ENCODE measurements at regions not wholly inside any gene's neighbourhood (a gene's known extent, or its start where the extent isn't known, plus 50 kb on each side); places are given as distances from the start of the nearest gene placed in this dataset.

DNA sequence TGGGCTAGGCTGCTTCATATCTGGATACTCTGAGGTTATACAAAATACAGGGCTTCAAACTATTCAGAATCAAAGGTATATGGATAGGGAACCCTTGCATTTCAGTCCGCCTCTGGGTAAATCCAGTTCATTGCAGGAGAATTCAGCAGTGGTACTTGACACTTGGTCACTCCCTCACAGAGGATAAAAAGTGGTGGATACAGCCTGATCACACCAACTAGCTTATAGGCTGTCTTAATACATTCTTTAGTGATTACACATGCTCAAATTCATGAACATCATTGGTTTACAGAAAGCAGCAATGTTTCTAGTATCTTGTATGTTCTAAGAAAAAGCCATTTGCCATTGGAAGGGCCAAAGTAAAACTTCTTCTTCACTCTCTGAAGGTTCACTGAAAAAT is 104.8 kb upstream of the PDE5A start:
- Histone ChIP-seq H3K36me3 (ENCODE audit: insufficient read depth, low read length) (no peaks in the 10 kb centered on the region), H3K4me1 (ENCODE audit: control insufficient read depth, insufficient read depth, low read length, unreplicated experiment) (peaks cover 61% of the 10 kb centered on the region)

DNA sequence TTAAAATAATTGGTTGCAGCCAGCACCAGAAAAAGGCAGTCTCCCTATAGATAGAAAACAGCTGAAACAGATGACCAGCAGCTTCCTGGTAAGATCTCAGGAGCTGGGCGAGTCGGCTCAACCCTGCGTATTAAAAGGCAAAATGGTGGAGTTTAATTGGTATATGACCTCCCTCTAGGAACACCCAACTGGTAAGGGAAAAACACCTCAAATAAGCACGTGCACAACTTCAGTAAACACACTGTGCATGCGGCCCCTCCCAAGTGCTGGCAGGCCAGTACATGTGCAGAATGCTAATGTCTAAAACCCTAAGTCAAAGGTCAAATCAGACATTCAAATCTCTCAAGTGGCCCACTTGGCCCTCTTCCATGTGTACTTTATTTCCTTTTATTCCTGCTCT is 103.2 kb upstream of the PDE5A start:
- no peak overlapping the region for H2AFZ ChIP-seq (ENCODE audit: low read length, unreplicated experiment)
- no peak overlapping the region for H3K4me3 ChIP-seq (ENCODE audit: low read depth, low read length)
- H3K36me3 ChIP-seq (ENCODE audit: insufficient read depth, low read length): no peaks in the 10 kb centered on the region
- no peaks in the 10 kb centered on the region for H3K79me2 ChIP-seq (ENCODE audit: control insufficient read depth, insufficient read depth, low read length, unreplicated experiment)
- peaks cover 61% of the 10 kb centered on the region for H3K4me1 ChIP-seq (ENCODE audit: control insufficient read depth, insufficient read depth, low read length, unreplicated experiment)
- H3K27ac ChIP-seq (ENCODE audit: low read depth, low read length): no peak overlapping the region
- no peaks in the 10 kb centered on the region for H3K27me3 ChIP-seq (ENCODE audit: insufficient read depth, low read length)

More for the DNA sequence above, 104.8 kb upstream of the PDE5A start:
- no peak overlapping the region for H2AFZ ChIP-seq (ENCODE audit: low read length, unreplicated experiment)
- H3K4me3 ChIP-seq (ENCODE audit: low read depth, low read length): no peak overlapping the region
- no peaks in the 10 kb centered on the region for H3K79me2 ChIP-seq (ENCODE audit: control insufficient read depth, insufficient read depth, low read length, unreplicated experiment)
- no peak overlapping the region for H3K27ac ChIP-seq (ENCODE audit: low read depth, low read length)
- no peaks in the 10 kb centered on the region for H3K27me3 ChIP-seq (ENCODE audit: insufficient read depth, low read length)

DNA sequence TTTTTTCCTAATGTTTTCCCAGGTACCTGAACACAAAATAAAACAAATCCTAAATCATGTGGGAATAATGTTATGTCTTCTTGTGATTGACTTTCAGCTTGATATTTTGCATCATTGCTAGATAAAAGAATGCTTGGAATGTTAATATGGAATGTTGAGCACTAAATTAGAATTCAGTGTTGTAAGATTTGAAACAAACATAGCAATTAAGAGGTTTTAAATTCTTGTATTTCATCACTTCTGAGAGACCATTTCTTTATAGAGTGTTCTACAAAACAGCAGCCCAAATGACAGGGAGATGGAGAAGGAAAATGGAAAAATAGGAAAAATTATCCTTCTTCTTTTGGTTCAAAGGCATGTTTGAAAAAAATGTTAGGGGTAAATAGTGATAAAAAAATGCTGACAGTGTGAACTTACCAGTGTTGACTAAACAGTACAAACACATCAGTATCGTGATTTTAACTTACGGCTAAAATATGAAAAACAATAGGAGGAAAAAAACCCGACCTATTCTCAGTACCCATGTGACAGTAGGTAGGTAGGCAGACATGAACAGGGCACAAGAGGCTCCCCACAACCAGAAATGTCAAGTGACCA is 102.6 kb upstream of the PDE5A start:
- Histone ChIP-seq H3K4me1 (ENCODE audit: control insufficient read depth, insufficient read depth, low read length, unreplicated experiment) (peaks cover 60% of the 10 kb centered on the region), H3K4me3 (ENCODE audit: low read depth, low read length) (no peak overlapping the region), H3K79me2 (ENCODE audit: control insufficient read depth, insufficient read depth, low read length, unreplicated experiment) (no peaks in the 10 kb centered on the region), H2AFZ (ENCODE audit: low read length, unreplicated experiment) (no peak overlapping the region), H3K36me3 (ENCODE audit: insufficient read depth, low read length) (no peaks in the 10 kb centered on the region), H3K27ac (ENCODE audit: low read depth, low read length) (no peak overlapping the region), H3K27me3 (ENCODE audit: insufficient read depth, low read length) (no peaks in the 10 kb centered on the region)

DNA sequence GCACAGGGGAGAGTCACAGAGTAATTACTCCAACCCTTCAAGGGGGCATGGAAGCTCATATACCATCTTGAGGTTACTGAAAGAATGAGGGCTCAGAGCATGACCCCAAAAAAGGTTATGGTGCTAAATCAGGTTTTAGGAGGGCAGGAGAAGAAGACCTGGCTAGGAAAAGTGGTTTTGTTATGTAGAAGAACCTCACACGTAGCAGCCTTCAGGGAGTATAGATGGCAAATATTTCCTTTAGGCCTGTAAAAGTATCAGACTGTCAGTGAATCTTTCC is 102.0 kb upstream of the PDE5A start:
- Histone ChIP-seq H3K79me2 (ENCODE audit: control insufficient read depth, insufficient read depth, low read length, unreplicated experiment) (no peaks in the 10 kb centered on the region), H2AFZ (ENCODE audit: low read length, unreplicated experiment) (peak overlapping the region; percentile 23), H3K4me3 (ENCODE audit: low read depth, low read length) (peak overlapping the region; percentile 21; the same call in 1 of the 2 replicates), H3K4me1 (ENCODE audit: control insufficient read depth, insufficient read depth, low read length, unreplicated experiment) (peaks cover 59% of the 10 kb centered on the region), H3K27me3 (ENCODE audit: insufficient read depth, low read length) (no peaks in the 10 kb centered on the region), H3K36me3 (ENCODE audit: insufficient read depth, low read length) (no peaks in the 10 kb centered on the region), H3K27ac (ENCODE audit: low read depth, low read length) (peak overlapping the region; percentile 61)

DNA sequence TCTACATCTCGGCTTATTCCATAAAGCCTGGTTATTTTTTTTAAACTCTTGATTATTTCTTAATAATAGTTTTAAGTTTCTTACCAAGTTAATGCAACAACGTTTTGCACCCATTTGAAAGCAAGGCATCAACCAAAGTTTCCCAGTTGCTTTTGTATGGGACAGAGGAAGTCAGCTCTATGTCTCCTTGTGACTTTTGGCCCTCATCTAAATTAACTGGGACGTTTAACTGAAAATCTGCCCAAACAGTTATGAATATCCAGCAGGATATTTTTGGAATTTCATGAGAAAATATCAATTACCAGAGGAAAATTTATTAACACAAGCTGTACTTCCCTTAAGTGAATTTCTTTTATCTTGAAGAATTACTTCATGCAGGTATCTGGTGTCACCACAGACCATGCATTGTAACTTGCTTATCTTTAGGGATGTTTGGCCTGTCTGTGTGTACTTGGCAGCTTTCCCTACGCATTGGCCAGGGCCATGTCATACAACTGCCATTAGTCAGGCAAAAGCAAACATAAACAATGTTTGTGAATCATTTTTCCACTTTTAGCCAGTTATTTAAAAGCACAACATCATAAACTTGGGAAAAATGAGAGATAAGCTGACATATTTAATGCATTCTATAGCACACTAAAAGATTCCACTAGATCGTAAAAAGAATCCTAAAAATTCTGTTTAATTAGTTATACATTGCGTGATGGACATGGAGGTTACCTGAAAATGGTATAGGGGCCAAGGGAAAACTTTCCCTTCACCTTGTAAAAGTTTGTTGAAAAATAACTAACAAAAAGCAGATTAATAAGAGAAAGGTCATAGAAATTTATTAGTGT is 101.4 kb upstream of the PDE5A start:
- Histone ChIP-seq H3K4me3 (ENCODE audit: low read depth, low read length) (peak overlapping the region; percentile 21; the same call in 1 of the 2 replicates), H2AFZ (ENCODE audit: low read length, unreplicated experiment) (peak overlapping the region; percentile 23), H3K79me2 (ENCODE audit: control insufficient read depth, insufficient read depth, low read length, unreplicated experiment) (no peaks in the 10 kb centered on the region), H3K36me3 (ENCODE audit: insufficient read depth, low read length) (no peaks in the 10 kb centered on the region), H3K27me3 (ENCODE audit: insufficient read depth, low read length) (no peaks in the 10 kb centered on the region), H3K4me1 (ENCODE audit: control insufficient read depth, insufficient read depth, low read length, unreplicated experiment) (peaks cover 54% of the 10 kb centered on the region), H3K27ac (ENCODE audit: low read depth, low read length) (peak overlapping the region; percentile 61)

DNA sequence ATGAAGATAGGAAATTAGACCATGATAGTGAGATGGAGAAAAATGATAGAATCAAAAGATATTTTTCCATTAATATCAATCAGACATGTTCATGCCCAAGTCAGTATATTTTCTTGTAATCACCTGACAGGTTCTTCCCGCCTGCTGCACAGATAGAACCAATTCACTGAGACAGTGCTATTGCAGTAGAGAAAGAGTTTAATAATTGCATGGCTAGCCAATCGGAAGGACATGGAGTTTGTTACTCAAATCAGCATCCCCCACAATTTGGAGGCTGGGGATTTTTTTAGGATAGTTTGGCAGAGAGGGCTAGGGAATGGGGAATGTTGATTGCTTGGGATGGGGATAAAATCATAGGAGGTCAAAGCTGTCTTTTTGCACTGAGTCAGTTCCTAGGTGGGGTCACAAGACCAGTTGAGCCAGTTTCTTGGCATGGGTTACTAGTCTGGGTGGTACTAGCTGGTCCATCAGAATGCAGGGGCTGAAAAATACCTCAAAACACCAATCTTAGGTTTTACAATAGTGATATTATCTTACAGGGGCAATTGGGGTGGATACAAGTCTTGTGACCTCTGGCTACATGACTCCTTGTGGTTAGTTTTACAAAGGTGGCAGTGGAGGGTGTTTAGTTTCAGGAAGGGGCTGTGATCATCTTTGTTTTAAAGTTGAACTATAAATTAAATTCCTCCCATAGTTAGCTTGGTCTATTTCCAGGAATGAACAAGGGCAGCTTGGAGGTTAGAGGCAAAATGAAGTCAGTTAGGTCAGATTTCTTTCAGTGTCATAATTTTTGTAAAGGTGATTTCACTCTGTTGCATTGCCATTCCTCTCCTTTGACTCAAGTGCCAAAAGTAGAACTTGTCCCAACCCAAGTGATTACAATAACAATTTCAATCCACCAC is 100.3 kb upstream of the PDE5A start:
- no peak overlapping the region for H2AFZ ChIP-seq (ENCODE audit: low read length, unreplicated experiment)
- H3K27me3 ChIP-seq (ENCODE audit: insufficient read depth, low read length): no peaks in the 10 kb centered on the region
- no peaks in the 10 kb centered on the region for H3K36me3 ChIP-seq (ENCODE audit: insufficient read depth, low read length)
- peaks cover 44% of the 10 kb centered on the region for H3K4me1 ChIP-seq (ENCODE audit: control insufficient read depth, insufficient read depth, low read length, unreplicated experiment)
- H3K4me3 ChIP-seq (ENCODE audit: low read depth, low read length): no peak overlapping the region
- H3K27ac ChIP-seq (ENCODE audit: low read depth, low read length): peak overlapping the region; percentile 40
- no peaks in the 10 kb centered on the region for H3K79me2 ChIP-seq (ENCODE audit: control insufficient read depth, insufficient read depth, low read length, unreplicated experiment)

DNA sequence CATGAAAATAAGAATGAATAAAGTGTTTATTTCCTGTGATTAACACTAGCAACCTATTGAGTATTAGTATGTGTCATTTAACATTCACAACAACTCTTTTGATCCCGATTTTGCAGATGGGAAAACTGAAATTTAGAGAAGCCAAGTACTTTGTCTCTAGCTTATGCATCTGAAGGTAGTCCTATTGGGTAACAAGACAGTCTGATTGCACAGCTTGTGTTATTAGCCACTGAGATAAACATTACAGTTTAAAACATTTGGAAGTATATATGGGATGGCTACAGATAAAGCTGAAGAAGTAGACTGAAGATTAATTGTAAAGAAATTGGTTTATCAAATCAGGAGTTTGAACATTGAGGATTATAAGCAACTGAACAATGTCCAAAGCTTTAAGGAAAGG is 99.6 kb upstream of the PDE5A start:
- Histone ChIP-seq H3K36me3 (ENCODE audit: insufficient read depth, low read length) (no peaks in the 10 kb centered on the region), H2AFZ (ENCODE audit: low read length, unreplicated experiment) (no peak overlapping the region), H3K79me2 (ENCODE audit: control insufficient read depth, insufficient read depth, low read length, unreplicated experiment) (no peaks in the 10 kb centered on the region), H3K4me1 (ENCODE audit: control insufficient read depth, insufficient read depth, low read length, unreplicated experiment) (peaks cover 37% of the 10 kb centered on the region), H3K27me3 (ENCODE audit: insufficient read depth, low read length) (no peaks in the 10 kb centered on the region), H3K4me3 (ENCODE audit: low read depth, low read length) (no peak overlapping the region), H3K27ac (ENCODE audit: low read depth, low read length) (no peak overlapping the region)

DNA sequence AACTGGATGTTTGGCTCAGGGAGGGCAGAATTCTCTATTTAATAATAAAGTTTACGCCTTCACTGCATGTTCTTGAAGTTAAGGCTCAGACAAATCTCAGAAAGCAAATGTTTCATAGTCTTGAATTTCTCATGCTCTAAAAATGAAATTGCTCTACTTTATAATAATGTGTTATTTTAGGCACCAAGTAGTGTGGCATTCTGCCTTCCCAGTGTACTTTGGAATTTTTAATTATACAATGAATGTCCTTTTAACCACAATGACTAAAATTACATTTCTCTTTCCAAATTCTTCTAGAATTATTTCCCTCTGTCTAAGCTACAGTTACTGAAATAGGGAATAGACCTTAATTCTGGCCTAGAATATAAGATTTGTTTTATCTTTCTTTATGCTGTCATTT is 97.9 kb upstream of the PDE5A start:
- peaks cover 33% of the 10 kb centered on the region for H3K4me1 ChIP-seq (ENCODE audit: control insufficient read depth, insufficient read depth, low read length, unreplicated experiment)
- no peaks in the 10 kb centered on the region for H3K27me3 ChIP-seq (ENCODE audit: insufficient read depth, low read length)
- H3K4me3 ChIP-seq (ENCODE audit: low read depth, low read length): no peak overlapping the region
- no peak overlapping the region for H2AFZ ChIP-seq (ENCODE audit: low read length, unreplicated experiment)
- H3K36me3 ChIP-seq (ENCODE audit: insufficient read depth, low read length): no peaks in the 10 kb centered on the region
- no peak overlapping the region for H3K27ac ChIP-seq (ENCODE audit: low read depth, low read length)
- H3K79me2 ChIP-seq (ENCODE audit: control insufficient read depth, insufficient read depth, low read length, unreplicated experiment): no peaks in the 10 kb centered on the region

DNA sequence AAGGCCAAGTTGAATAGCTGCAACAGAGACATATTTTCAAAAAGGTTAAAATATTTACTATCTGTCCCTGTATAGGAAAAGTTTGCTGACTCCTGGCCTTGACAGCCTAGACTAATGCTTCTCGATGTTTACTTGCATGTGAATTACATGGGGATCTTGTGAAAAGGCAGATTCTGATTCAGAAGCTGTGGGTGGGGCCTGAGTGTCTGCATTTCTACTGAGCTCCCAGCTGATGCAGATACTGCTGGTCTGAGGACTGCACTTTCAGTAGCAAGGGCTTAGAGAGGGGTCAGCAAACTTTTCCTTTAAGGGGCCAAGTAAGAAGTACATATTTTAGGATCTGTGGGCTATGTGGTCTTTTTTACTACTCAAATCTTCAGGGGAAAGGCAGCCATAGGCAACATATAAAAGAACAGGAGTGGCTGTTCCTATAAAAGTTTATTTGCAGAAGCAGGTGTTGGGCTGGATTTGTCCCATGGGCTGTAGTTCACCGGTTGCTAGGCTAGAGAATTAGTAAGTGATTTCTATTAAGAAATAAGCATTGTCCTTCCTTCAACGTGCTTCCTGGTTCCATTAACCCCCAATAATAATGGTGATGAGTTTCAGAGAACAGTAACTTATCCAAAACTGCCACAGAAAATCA is 97.2 kb upstream of the PDE5A start:
- no peaks in the 10 kb centered on the region for H3K79me2 ChIP-seq (ENCODE audit: control insufficient read depth, insufficient read depth, low read length, unreplicated experiment)
- peaks cover 26% of the 10 kb centered on the region for H3K4me1 ChIP-seq (ENCODE audit: control insufficient read depth, insufficient read depth, low read length, unreplicated experiment)
- H2AFZ ChIP-seq (ENCODE audit: low read length, unreplicated experiment): no peak overlapping the region
- no peak overlapping the region for H3K27ac ChIP-seq (ENCODE audit: low read depth, low read length)
- H3K27me3 ChIP-seq (ENCODE audit: insufficient read depth, low read length): no peaks in the 10 kb centered on the region
- H3K36me3 ChIP-seq (ENCODE audit: insufficient read depth, low read length): no peaks in the 10 kb centered on the region
- H3K4me3 ChIP-seq (ENCODE audit: low read depth, low read length): no peak overlapping the region

DNA sequence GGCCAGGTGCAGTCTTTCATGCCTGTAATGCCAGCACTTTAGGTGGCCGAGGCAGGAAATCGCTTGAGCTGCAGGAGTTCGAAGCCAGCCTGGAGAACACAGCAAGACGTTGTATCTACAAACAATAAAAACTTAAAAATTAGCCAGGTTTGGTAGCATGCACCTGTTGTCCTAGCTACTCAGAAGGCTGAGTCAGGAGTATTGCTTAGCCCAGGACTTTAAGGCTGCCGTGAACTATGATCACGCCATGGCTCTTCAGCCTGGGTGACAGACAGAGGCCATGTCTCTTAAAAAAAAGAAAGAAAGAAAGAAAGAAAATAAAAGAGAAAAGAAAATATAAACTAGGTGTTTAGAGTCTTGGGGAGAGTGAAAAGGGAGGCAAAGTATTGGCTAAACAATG is 96.4 kb upstream of the PDE5A start:
- H3K27ac ChIP-seq (ENCODE audit: low read depth, low read length): no peak overlapping the region
- H3K27me3 ChIP-seq (ENCODE audit: insufficient read depth, low read length): no peaks in the 10 kb centered on the region
- peaks cover 19% of the 10 kb centered on the region for H3K4me1 ChIP-seq (ENCODE audit: control insufficient read depth, insufficient read depth, low read length, unreplicated experiment)
- no peaks in the 10 kb centered on the region for H3K79me2 ChIP-seq (ENCODE audit: control insufficient read depth, insufficient read depth, low read length, unreplicated experiment)
- no peak overlapping the region for H2AFZ ChIP-seq (ENCODE audit: low read length, unreplicated experiment)
- no peak overlapping the region for H3K4me3 ChIP-seq (ENCODE audit: low read depth, low read length)
- no peaks in the 10 kb centered on the region for H3K36me3 ChIP-seq (ENCODE audit: insufficient read depth, low read length)
